Stimulated activated CD4-positive, alpha-beta T cell treated with anti-CD3 and anti-CD28 coated beads, Interleukin-1b, Interleukin-23, amount 100 ng/mL, for 4 hours (primary cell): ENCODE measurements at regions not wholly inside any gene's neighbourhood (a gene's known extent, or its start where the extent isn't known, plus 50 kb on each side); places are given as distances from the start of the nearest gene placed in this dataset.

Experiments used
- DNase-seq, 2 donors: peaks; one replicate each; pipeline ENCODE4 v3.0.0-alpha.2; 2020; ENCODE audit warnings: low read depth in 2 of 2

DNA sequence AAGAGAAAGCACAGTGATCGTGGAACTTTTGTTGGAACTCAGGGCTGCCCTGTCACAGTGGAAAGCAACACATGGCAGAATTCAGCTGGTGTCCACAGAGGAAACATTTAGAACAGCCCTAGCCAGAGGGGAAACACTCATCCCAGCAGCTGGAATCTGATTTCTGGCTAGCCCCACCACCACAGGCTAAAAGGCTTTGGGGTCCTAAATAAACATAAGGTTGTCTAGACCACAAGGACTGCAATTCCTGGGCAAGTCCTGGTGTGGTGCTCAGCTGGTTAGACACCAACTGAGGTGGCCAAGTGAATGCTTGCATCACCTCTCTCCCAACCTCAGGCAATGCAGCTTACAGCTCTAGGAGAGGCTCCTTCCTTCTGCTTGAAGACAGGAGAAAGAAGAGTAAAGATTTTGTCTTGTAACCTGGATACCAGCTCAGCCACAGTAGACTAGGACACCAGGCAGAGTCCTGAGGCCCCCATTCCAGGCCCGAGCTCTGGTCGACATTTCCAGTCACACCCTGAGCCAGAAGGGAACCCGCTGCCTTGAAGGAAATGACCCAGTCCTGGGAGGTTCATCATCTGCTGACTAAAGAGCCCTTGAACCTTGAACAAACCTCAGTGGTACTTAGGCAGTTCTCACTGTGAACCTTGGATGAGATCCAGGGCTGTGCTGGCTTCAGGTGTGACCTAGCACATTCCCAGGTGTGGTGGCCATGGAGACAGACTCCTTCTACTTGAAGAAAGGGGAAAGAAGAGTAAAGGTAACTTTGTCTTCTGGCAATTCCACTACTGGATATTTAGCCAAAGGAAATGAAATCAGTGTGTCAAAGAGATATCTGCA lies 85.4 kb upstream of the PLXNC1 start:
- no peak for DNase-seq

DNA sequence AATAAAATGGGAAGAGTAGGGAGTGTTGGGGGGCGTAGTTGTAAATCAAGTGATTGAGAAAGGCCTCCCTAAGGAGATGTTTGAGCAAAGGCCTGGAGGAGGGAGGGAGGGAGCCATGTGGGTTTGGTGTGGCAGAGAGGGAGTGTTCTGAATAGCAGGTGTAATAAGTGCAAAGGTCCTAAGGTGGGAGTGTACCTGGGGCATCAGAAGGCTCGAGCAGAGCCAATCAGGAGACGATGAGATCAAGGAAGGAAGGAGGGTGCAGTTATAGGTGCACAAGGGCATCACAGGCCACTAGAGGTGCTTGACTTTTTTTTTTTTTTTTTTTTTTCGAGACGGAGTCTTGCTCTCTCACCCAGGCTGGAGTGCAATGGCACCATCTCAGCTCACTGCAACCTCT lies 77.9 kb upstream of the PLXNC1 start:
- no peak for DNase-seq

DNA sequence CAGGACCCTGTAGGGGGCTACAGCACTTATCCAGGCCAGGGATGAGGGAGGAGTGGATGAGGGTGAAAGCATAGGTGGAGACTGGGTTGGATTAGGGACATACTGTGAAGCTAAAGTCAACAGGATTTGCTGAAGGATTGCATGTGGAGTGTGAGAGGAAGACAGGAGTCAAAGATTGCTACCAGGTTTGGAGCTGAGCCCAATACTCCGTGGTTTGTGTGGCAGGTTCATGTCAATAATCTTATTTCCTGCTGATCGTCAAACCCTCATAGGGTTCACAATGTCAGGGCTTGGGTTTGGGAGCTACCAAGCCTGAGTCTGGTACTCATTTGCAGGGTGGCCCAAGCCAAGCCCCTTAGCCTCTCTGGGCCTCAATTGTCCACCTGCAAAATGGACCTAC lies 77.1 kb upstream of the PLXNC1 start:
- DNase-seq: no peak

DNA sequence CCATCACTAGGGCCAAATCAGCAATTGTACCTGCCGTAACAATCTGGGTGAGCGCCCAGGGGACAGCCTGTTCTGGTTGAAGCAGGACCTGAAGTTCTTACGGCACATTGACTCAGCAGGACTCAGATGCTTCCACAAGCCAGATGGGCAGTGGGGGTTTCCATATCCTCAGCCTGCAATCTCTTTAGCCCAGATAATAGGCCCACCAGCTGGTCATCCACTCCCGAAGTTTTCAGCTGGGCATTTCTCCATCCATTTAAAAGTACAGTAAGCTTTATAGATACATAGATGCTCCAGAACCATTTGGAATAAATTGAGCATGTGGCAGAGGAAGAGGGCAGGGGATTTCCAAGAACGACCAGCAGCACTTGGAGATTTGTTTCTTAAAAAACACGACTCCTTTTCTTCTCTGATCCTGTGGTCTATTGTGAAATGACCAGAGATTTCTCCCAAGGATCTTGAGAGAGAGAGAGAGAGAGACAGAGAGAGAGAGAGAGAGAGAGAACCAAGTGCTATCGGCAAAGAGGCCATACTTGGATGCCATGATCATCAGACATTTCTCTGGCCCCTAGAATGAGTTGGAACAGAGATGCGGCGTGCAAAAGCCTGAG lies 74.8 kb upstream of the PLXNC1 start:
- no peak for DNase-seq

DNA sequence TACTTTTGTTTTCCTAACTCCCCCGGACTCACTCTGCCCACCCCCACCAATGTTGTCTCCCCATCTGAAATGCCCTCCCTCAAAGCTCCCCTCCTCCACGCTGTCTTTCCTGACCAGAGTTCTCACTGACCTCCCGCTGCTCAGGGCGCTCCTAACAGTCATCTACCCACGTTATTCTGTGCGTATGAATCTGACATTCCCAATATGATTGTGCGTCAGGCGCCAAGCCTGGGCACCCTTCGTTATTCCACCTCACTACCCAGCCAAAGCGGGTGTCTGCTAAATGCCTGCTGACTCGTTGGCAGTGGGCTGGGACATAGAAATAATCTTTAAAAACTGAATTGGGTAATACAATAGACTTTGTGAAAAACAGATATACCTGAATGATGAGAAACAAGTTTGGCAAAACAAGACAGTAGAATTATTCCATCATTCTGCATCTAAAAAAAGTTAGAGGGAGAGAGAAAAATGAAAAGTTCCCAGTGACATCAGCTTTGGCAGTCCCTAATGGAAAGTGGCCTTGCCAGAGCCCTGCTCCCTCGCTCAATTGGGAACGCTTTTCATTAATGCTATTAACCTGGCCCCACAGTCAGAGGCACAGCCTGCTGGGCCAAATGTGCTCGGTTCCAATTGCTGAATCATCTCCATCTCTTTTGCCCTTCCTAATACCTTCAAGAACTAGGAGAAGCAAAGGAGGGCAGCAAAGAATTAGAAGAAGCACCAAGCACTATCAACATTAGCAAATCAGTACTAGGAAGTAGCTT lies 74.0 kb upstream of the PLXNC1 start:
- DNase-seq: no peak

DNA sequence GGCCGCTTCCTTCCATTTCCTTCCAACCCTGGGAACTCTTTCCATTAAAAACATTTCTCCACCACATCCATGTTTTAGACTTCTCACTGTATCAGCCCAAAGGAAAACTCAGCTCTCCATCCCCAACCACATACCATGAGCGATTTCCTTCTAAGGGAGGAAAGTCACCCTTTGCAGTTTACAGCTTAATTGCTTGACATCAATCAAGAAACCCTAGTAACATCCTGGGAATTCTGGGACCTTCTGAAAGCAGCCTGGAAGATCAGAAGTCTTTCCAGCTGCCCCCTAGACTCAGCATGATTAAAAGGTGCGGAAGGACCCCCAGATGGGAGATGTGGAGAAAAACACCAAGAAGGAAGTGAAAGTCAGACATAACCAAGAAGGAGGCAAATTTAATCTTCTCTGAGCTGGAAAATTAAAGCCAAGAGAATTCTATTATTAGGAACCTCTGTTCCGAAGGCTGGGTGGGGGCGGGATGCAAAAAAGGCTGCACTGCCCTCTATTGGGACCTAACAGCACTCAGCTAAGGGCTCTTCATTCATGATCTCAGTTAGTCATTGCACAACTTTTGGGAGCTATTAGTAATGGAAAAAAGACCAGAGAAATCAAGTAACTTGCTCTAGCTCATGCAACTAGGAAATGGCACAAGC lies 73.3 kb upstream of the PLXNC1 start:
- no peak for DNase-seq

DNA sequence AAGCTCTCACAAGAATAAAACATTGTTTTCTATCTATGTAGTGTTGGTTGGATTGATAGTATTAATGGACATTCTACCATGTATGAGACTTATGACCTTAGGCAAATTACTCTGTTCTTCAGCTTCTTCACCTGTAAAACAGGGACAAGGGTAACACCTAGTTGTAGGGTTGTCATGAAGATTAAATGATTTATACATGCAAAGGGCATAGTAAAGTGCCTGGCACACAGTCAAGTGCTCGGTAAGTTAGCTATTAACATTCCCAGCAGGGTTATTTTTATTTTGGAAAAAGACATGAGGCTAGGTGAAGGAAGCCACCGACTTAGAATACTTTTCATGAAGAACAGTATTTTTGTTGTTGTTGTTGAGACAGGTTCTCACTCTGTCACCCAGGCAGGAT lies 71.2 kb upstream of the PLXNC1 start:
- no peak for DNase-seq

DNA sequence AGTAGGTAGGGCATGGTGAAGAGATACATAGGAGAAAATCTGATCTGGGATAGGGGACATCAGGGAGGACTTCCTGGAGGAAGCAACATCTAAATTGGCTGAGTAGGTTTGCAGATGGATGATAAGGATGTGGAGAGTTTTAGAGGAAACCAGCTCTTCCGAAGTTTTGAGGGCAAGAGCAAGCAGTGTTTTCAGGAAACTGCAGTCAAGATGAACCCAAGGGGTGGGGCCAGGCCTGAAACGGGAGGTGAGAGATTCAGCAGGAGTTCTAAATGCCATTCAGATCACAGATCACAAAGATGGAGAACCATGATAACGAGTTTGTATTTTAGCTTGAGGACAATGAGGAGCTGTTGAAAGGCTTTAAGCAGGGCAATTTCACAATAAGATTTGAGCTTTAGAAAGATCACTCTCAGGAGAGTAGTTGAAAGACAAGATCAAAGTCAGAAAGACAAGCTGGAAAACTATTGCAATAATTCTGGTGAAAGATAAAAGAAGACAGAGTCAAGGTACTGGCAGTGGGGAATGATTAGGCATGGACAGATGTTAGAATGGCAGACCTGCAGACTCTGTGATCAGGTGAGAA lies 70.1 kb upstream of the PLXNC1 start:
- no peak for DNase-seq

DNA sequence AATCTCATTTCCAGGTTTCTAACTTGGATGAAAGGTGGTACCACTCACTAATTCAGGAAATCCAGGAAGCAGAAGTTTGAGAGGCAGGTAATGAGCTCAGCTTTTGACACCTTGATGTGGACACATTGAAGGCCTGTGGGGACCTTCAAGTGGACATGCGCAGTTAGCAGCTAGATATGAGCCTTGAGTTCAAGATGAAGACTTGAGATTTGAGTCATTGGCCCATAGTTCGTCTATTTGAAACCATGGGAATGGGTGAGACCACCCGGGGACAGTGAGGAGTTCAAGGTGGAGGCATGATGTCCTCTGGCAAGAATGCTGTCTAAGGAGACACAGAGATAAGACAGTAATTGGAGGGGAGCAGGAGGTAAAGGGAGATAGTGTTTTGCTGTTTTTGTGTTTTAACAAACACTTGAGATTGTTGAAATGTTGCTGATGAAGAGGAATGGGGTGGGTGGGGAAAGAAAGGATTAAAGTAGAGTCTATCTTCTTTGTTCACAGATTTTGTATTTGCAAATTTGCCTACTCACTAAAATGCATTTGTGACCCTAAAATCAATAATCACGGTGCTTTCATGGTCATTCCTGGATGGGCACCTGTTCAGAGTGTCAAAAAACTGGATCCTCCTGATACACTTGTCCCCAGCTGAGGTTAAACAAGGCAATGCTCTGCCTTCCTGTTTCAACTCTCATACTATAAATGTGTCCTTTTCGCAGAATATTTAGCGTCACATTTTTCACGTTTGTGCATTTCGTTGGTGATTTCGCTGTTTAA lies 69.5 kb upstream of the PLXNC1 start:
- no peak for DNase-seq

DNA sequence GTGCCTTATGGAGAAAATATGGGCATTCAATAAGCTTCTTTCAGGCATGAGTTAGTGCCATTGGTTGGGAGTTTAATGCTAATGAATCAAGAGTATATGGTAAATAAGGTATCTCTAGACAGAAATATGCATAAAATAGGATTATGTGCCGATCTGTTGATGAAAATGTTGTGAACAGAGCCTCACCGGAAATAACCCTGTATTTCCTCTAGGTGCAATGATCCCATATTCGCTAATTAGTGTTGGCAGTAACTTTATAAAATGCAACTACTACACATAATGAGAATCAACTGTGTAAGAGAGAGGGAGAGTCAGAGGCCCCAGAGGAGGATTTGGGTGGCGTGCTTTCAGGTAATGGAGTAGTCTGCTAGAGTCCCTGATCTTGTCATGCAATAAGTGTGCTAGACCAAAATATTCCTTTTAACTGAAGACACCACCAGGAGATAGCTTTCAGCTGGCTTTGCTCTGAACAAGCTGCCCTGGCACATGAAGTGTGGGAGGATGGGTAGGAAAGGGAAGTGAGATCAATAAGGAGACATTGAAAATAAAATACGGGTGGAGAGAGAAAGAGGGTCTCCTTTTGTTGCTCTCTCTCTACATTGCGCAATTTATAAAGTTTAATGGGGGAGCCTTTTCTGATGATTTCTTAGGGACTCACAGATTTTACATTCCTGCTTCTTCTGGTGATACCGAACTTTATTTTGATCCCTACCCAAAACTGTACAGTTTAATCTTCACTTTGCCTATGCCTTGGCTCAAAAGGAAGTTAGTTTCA lies 68.6 kb upstream of the PLXNC1 start:
- no peak for DNase-seq

DNA sequence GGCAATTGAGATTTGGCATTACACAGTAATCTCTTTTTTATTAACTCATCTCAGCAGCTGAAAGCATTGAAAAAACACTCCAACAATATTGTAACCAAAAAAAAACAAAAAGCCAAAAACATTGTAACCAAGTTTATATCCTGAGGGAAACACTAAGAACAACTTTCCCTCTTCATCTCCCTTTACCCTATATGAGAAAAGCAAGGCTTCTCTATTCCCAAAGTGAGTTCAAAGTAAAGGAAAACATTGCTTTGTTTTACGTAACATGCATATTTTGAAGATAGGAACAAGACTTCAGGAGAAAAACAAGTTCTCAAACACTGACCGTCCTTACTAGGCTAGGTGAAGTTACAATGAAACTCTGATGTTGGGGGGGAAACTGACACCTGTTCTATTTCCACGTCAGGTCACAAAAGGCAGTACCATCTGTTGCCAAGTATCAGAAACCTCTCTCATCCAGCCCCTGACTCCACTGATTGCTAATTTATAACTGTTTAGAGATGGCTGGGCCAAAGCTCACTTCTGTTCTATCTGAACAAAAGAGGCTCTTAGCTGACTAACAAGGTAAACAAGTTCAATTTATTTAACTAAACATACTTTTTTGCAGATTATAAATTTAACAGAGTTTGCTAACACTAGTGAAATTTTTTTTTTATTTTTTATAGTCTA lies 67.9 kb upstream of the PLXNC1 start:
- no peak for DNase-seq

DNA sequence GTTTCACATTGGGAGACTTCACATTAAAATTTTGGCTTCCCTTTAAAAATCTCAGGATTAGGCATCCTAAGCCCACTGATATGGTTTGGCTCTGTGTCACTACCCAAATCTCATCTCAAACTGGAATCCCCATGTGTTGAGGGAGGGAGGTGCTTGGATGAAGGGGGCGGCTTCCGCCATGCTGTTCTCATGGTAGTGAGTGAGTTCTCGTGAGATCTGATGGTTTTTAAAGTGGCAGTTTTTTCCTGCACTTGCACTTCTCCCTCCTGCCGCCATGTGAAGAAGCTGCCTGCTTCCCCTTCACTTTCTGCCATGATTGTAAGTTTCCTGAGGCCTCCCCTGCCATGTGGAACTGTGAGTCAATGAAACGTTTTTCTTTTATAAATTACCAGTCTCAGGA lies 65.7 kb upstream of the PLXNC1 start:
- no peak for DNase-seq

DNA sequence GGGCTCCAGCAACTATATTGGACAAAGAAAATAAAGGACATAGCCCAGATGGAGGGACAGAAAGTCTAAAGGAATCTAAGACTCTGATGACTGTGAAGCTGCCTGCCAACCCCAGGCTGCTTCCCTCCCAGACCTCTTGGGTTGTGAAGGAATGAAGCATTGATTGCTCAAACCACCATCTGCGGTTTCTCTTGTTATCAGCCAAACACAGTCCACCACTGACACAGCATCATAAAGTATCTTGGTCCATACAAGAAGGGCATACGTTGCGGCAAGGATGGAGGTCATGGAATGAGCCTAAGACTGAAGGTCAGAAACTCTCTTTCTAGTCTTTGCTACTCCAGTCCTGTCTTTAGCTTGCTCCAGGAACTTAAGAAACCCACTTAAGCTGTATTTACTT lies 58.5 kb upstream of the PLXNC1 start:
- DNase-seq: no peak

DNA sequence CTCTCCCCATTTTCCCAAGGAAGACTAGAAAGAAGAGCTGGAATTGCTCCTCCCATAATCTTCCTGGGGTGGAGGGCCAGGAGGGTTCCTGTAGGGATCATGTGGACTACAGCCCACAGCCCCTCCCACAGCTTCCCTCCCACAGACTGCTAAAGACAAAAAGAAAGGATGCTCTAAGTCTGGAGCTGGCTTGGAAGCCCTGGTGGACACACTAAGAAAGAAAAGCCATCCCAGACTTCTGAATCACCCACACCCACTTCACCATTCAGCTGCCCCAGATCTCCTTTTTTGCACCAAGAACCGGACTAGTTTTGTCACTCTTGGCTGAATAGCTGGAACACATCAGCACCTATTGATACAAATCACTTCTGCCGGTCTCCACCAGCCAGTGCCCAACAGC lies 56.8 kb upstream of the PLXNC1 start:
- no peak for DNase-seq

DNA sequence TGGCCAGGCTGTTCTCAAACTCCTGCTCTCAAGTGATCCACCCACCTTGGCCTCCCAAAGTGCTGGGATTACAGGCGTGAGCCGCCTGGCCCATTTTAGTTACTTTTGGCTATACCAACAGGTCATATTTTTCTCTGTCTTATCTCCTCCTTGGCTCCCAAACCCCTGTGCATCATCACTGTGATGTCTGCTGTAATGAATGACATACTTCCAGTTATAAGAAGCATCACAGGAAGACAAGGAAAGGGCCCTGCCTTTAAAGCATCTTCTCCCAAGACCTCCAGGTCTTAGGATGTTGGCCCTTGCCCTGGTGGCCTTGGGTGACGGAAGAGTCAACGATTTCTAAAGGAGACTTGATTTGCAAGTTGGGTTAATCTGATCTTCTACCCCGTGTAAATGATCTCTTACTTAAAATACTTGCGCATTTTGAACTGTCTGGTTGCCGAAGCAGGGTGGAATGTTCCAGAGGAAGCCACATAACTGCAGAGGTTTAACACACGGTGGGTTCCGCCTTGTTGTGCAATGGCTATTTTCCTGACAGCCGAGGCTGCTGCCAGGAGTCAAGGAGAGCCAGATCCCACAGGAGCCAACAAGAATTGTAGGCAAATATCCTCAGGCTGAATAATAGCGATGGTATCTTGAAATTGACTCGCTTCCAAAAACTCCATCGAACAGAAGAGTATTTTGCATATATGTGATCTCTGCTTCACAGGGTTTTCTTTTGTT lies 55.7 kb upstream of the PLXNC1 start:
- no peak for DNase-seq

DNA sequence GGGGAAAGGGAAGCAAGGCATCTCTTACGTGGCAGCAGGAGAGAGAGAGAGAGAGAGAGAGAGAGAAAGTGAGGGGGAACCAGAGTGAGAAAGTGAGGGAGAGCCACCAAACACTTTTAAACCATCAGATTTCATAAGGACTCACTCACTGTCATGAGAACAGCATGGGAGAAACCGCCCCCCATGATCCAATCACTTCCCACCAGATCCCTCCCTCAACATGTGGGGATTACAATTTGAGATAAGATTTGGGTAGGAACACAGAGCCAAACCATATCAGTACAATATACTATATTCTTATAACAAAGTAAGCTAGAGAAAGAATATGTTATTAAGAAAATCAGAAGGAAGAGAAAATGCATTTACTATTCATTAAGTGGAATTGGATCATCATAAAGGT lies 53.7 kb upstream of the PLXNC1 start:
- DNase-seq: no peak

DNA sequence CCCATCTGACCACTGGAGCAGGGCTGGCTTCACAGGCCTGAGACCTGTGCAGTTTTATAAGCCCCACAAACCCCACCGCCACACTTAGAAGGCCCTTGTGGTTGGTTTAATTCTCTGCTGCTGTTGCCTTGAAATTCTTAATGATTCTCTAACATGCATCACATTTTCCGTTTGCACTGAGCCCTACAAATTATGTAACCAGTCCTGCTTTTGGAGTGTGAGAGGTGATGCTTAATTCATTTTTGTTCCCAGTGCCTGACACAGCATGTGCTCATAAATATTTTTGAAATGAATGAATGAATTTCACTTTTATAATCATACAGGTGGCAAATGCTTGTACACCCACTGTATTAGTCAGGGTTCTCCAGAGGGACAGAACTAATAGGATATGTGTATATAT lies 52.8 kb upstream of the PLXNC1 start:
- DNase-seq: no peak

DNA sequence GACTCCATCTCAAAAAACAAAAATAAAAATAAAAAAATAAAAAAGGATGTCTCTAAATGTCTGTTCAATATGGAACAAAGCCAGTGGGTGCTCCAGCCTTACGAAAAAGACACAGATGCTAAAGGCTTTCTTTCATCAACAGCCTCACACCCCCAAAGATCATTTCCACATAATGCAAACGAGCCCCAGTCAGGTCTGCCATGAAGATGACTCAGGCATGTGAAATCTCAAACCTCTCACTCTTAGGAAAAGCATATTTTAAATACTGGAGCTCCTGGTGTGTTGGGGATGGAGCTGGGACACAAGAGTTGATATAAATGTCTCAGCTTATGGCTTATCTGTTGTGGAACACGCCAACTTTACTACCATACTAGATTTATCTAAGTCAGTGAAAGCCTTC lies 49.9 kb upstream of the PLXNC1 start:
- no peak for DNase-seq
